ENCODE measurements at regions not wholly inside any gene's neighbourhood (a gene's known extent, or its start where the extent isn't known, plus 50 kb on each side); places are given as distances from the start of the nearest gene placed in this dataset.

GRCh38 chr7:130849604-130850003, 115.6 kb upstream of the KLF14 start:
- Histone ChIP-seq H3K4me3 (ENCODE audit: low read length) (no peak overlapping the region), H3K27ac (ENCODE audit: low read length) (no peak overlapping the region), H4K20me1 (ENCODE audit: insufficient read depth, low read length) (no peaks in the 10 kb centered on the region), H3K4me2 (ENCODE audit: low read depth, low read length) (no peak overlapping the region), H3K9me3 (replicated peaks; ENCODE audit: insufficient read depth, low read length) (no peaks in the 10 kb centered on the region), H3K9me2 (replicated peaks; ENCODE audit: insufficient read depth, low read length) (no peaks in the 10 kb centered on the region), H3K36me3 (replicated peaks; ENCODE audit: insufficient read depth, low read length) (no peaks in the 10 kb centered on the region), H3K9ac (ENCODE audit: low read length) (no peak overlapping the region), H3K4me1 (ENCODE audit: low read length) (no peaks in the 10 kb centered on the region), H3K27me3 (replicated peaks; ENCODE audit: insufficient read depth, low read length) (no peaks in the 10 kb centered on the region), H3F3A (ENCODE audit: insufficient read depth, low read length) (no peaks in the 10 kb centered on the region), H2AFZ (ENCODE audit: low read length) (no peak overlapping the region), H3K79me2 (ENCODE audit: low read length) (no peaks in the 10 kb centered on the region)
- DNase-seq, result no peak
- TF ChIP-seq EZH2phosphoT487 (IDR thresholded peaks at IDR 0.05; ENCODE audit: low read length) (no peak), EZH2 (optimal IDR thresholded peaks at IDR 0.05; ENCODE audit: low read depth, low read length) (no peak)
- TF ChIP-seq, protein P1, sequence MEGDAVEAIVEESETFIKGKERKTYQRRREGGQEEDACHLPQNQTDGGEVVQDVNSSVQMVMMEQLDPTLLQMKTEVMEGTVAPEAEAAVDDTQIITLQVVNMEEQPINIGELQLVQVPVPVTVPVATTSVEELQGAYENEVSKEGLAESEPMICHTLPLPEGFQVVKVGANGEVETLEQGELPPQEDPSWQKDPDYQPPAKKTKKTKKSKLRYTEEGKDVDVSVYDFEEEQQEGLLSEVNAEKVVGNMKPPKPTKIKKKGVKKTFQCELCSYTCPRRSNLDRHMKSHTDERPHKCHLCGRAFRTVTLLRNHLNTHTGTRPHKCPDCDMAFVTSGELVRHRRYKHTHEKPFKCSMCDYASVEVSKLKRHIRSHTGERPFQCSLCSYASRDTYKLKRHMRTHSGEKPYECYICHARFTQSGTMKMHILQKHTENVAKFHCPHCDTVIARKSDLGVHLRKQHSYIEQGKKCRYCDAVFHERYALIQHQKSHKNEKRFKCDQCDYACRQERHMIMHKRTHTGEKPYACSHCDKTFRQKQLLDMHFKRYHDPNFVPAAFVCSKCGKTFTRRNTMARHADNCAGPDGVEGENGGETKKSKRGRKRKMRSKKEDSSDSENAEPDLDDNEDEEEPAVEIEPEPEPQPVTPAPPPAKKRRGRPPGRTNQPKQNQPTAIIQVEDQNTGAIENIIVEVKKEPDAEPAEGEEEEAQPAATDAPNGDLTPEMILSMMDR (IDR thresholded peaks at IDR 0.05; ENCODE audit: low read length), result no peak

- Histone ChIP-seq H3K36me3 (replicated peaks; ENCODE audit: insufficient read depth, low read length) (no peaks in the 10 kb centered on the region), H3K27ac (ENCODE audit: low read length) (no peak overlapping the region), H3K27me3 (replicated peaks; ENCODE audit: insufficient read depth, low read length) (no peaks in the 10 kb centered on the region), H3K9me3 (replicated peaks; ENCODE audit: insufficient read depth, low read length) (no peaks in the 10 kb centered on the region), H3K4me1 (ENCODE audit: low read length) (no peaks in the 10 kb centered on the region), H2AFZ (ENCODE audit: low read length) (no peak overlapping the region), H3K9ac (ENCODE audit: low read length) (no peak overlapping the region), H3K4me3 (ENCODE audit: low read length) (no peak overlapping the region), H3F3A (ENCODE audit: insufficient read depth, low read length) (no peaks in the 10 kb centered on the region), H3K9me2 (replicated peaks; ENCODE audit: insufficient read depth, low read length) (no peaks in the 10 kb centered on the region), H4K20me1 (ENCODE audit: insufficient read depth, low read length) (no peaks in the 10 kb centered on the region), H3K4me2 (ENCODE audit: low read depth, low read length) (no peak overlapping the region), H3K79me2 (ENCODE audit: low read length) (no peaks in the 10 kb centered on the region)
- TF ChIP-seq, protein P1 (IDR thresholded peaks at IDR 0.05; ENCODE audit: low read length), result no peak
- no peak for TF ChIP-seq EZH2phosphoT487 (IDR thresholded peaks at IDR 0.05; ENCODE audit: low read length)
- TF ChIP-seq EZH2 (optimal IDR thresholded peaks at IDR 0.05; ENCODE audit: low read depth, low read length), result no peak
- no peak for DNase-seq
Measured at GRCh38 chr7:130850956-130851355, 116.9 kb upstream of the KLF14 start.

DNA sequence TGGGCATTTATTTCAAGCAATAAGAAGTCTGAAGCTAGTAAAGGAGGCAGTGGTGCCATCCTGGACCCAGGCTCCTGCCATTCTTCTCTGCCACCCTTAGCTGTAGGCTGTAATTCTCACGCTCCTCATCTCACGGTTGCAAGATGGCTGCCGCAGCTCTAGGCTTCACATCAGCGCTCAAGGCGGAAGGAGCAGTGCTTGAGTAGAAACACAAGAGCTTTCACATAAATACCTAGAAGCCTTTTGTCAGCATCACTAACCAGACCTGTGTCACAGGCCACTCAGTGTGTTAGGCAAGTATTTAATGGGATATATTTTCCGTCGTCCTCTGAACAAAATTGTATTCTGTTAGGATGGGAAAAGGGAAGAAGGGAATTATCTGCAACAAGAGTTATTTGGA, 118.9 kb upstream of the KLF14 start:
- Histone ChIP-seq H3K27ac (ENCODE audit: low read length) (no peak overlapping the region), H3K36me3 (replicated peaks; ENCODE audit: insufficient read depth, low read length) (no peaks in the 10 kb centered on the region), H3K4me1 (ENCODE audit: low read length) (no peaks in the 10 kb centered on the region), H3K9me2 (replicated peaks; ENCODE audit: insufficient read depth, low read length) (no peaks in the 10 kb centered on the region), H3K4me3 (ENCODE audit: low read length) (no peak overlapping the region), H3K27me3 (replicated peaks; ENCODE audit: insufficient read depth, low read length) (no peaks in the 10 kb centered on the region), H3K79me2 (ENCODE audit: low read length) (no peaks in the 10 kb centered on the region), H3K4me2 (ENCODE audit: low read depth, low read length) (no peak overlapping the region), H3K9me3 (replicated peaks; ENCODE audit: insufficient read depth, low read length) (no peaks in the 10 kb centered on the region), H3K9ac (ENCODE audit: low read length) (no peak overlapping the region), H3F3A (ENCODE audit: insufficient read depth, low read length) (no peaks in the 10 kb centered on the region), H4K20me1 (ENCODE audit: insufficient read depth, low read length) (no peaks in the 10 kb centered on the region), H2AFZ (ENCODE audit: low read length) (no peak overlapping the region)
- no peak for DNase-seq
- no peak for TF ChIP-seq EZH2phosphoT487 (IDR thresholded peaks at IDR 0.05; ENCODE audit: low read length)
- TF ChIP-seq, protein P1 (IDR thresholded peaks at IDR 0.05; ENCODE audit: low read length), result no peak
- no peak for TF ChIP-seq EZH2 (optimal IDR thresholded peaks at IDR 0.05; ENCODE audit: low read depth, low read length)
